HG03571 (cell line): ENCODE measurements at regions not wholly inside any gene's neighbourhood (a gene's known extent, or its start where the extent isn't known, plus 50 kb on each side); places are given as distances from the start of the nearest gene placed in this dataset.
"Not testable (repeated sequence)": the region's sequence is repeated elsewhere in the genome, so short reads cannot be mapped to it uniquely, and the experiment has no call there.

Experiments used
- ATAC-seq: cut with Tn5 transposase; IDR thresholded peaks from one replicate; pipeline ENCODE4 v1.9.1; 2021; ENCODE audit not compliant: unreplicated experiment

DNA sequence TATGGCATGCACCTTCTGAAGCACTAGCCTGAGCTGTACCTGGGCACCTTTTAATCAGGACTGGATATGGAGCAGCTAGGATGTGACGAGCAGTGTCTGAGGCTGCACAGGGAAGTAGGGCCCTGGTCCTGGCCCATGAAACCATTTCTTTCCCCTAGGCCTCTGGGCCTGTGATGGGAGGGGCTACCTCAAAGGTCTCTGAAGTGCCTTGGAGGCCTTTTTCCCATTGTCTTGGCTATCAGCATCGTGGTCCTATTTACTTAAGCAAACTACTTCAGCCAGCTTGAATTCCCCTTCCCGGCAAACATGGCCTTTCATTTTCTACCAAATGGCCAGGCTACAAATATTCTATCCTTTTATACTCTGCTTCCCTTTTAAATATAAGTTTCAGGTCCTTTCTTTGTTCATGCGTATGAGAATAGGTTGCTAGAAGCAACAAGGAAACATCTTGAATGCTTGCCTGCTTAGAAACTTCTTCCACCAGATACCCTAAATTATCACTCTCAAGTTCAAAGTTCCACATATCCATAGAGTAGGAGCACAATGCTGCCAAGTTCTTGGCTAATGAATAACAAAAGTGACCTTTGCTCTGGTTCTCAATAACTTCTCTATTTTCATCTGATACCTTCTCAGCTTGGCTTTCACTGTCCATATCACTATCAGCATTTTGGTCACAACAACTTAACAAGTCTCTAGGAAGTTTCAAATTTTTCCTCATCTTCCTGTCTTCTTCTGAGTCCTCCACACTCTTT is 673.1 kb downstream of the HTR1B start:
- ATAC-seq: no peak

DNA sequence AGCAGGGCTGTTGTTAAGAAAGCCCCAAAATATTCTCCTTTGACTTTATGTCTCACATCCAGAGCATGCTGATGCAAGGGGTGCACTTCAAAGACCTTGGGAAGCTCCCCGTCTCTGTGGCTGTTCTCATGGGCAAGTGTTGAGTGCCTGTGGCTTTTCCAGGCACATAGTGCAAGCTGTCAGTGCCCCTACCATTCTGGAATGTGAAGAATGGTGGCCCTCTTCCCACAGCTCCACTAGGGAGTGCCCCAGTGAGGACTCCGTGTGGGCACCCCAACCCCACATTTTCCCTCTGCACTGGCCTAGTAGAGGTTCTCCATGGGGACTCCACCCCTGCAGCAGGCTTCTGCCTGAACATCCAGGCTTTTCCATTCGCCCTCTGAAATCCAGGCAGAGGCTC is 673.7 kb downstream of the HTR1B start:
- no peak for ATAC-seq

DNA sequence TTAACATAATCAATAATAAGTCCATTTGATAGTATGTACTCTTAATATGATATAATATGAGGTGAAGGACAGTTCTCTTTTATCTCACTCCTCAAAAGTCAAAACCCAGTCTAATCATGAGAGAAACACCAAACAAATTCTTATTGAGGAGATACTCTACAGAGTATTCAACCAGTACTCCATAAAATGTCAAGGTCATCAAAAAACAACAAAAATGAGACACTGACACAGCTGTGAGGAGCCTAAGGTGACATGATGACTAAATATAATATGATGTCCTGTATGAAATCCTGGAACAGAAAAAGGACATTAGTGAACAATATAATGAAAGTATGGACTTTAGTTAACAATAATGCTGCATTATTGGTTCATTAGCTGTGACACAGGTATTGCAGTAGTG is 675.1 kb downstream of the HTR1B start:
- ATAC-seq: no peak

DNA sequence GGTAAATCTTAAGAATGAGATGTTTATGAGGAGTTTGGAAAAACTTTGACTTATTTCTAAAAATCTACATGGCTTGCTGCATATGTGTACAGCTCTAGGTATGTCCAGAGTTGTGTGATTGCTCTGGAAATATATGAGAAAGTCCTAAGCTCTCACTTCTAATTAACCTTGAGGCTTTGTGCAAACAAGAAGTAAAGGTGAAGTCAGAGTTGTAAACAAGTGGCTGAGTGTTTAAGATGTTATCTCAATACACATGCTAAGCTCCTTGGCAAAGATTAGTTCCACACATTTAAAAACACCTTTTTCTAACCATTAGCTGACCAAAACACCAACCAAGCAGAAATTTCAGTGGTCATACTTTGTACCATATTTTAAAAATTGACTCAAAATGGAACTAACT is 684.2 kb downstream of the HTR1B start:
- no peak for ATAC-seq

DNA sequence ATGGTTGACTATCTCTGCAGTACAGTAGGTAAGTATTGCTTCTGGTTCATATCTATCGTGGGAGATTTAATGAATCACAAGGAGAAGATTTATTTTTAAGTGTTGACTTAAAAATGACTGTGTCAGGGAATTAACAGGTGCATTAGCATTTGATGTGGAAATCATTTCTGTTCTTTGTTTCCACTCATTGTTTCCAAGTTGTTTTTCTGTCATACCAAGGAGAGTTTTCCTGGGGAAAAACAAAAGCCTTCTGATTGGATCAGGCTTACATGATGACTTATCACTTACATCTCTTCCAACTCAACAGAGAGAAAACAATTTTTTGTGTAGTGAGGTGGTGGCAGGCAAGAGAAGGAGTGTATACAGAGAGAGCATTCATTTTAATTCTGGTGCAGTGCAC is 686.4 kb downstream of the HTR1B start:
- no peak for ATAC-seq

DNA sequence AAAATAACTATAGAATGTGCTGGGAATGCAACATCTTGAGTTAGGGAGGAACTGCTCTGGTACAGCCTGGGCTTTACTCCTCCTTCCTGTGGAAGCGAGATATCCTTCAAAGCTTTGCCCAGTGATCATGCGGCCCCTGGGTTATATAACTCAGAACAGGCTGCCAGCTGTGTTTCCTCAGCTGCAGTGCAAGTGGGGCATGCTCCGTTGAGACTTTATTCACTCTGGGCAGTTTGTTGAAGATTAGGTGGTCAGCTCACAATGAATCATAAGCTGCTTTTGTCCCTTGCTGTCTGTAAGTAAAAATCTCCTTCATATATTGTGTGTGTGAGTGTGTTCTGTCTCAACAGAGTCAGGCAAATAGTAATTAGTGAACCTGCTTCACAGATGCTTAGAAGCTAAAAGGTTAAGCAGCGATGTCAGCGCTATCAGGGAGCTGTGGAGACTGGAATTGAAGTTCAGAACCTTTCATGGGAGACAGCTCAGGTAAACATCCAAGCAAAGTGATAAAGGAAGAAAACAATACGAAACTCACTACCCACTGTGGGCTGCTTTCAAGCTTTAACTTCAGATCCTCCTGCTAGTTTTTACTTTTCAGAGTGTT is 688.4 kb downstream of the HTR1B start:
- no peak for ATAC-seq

DNA sequence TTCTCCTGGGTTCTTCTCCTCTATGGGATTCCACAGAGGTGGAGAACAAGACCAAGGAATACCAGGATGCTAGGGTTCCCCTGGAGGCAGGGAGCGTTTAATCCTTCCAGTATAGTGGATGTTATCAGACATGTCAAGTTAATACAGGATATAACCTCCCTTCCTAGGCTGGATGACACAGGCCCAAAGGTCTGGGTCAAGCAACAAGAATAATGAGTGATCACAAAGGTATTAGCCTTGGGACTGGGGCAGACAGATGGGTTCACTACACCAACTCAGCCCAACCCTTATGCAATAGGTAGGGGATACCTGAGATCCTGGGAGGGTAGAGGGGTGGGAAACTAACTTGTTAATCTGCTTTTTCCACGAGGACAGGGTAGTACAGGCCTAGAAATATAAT is 690.3 kb downstream of the HTR1B start:
- no peak for ATAC-seq

DNA sequence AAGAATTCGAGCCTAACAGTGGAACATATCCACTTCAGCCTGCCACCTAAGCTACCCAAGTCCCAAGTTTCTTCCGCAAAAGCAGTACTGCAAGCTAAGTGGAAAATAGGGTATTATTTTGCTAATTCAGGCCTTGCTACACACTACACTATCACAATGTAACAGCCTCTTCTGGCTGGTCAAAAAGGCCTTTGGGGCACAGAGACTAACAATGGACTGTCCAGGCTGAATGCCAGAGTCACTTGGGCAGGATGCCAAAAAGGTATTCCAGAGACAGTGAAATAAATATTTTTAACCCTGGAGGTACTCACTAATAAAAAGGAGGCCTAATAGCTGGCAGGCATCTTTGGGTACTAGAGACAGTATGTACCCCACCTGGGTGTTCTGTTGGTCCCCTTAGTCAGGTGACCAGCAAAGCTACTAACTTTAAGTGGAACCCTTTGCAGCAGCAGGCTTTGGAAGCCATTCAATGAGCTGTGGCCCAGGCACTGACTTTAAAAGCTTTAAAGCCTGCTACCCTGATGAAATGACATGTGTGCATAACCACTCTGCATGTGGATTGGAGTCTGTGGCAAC is 692.1 kb downstream of the HTR1B start:
- ATAC-seq: no peak

DNA sequence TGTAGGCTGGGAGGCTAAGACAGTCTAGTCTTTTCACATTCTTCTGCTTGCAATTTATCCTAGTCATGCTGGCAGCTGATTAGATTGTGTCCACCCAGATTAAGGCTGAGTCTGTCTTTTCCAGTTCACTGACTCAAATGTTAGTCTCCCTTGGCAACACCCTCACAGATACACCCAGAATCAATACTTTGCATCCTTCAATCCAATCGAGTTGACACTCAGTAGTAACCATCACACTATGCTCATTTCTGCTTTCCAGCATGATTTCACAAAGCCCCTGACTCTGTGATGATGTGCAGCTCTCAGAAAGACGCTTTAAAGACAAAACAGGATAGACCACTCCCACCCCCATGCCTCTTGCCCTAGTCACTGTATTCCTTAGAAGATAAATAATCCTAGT is 693.0 kb downstream of the HTR1B start:
- ATAC-seq: no peak

DNA sequence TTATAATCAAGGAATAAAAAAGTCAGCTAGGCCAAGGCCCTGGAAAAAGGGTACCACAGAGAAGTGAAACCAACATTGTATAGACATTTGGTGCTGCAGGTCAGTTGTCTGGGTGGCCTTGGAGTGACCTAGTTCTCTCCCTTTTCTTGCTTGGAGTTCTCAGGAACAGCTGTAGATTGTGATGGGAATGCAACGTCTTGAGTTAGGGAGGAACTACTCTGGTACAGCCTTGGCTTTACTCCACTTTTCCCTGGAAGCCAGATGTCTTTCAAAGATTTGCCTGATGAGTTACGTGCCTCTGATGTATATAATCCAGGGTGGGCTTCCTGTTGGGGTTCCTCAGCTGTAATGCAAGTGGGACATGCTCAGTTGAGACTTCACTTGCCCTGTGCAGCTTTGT is 694.7 kb downstream of the HTR1B start:
- no peak for ATAC-seq

DNA sequence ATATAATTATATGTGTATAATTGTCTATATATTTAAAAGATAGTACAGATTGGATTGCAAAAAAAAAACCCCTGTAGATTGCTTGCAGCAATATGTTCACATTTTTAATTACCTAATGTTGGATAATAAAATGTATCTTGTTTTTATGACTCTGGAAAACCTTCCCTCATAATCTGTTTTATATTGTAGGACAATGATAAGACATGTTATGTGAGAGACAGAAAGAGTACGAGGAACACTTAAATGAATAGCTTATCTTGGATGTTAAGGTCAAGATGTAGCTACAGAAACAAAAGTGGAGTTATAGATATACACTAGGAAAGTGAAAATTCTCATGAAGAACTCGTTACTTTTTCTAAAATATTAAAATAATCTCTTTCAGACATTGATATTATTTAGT is 691.6 kb upstream of the IMPG1 start:
- no peak for ATAC-seq

DNA sequence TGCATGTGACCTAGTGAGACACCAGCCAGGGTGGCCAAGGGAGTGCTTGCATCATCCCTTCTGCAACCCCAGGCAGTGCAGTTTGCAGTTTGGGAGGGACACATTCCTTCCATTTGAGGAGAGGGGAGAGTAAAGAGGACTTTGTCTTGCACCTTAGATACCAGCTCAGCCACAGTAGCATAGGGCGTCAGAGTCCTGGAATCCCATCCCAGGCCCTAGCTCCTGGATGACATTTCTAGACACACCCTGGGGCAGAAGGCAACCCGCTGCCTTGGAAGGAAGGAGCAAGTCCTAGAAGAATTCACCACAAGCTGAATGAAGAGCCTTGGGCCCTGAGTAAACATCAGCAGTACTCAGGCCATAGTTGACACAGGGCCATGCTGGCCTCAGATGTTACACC is 680.4 kb upstream of the IMPG1 start:
- no peak for ATAC-seq

DNA sequence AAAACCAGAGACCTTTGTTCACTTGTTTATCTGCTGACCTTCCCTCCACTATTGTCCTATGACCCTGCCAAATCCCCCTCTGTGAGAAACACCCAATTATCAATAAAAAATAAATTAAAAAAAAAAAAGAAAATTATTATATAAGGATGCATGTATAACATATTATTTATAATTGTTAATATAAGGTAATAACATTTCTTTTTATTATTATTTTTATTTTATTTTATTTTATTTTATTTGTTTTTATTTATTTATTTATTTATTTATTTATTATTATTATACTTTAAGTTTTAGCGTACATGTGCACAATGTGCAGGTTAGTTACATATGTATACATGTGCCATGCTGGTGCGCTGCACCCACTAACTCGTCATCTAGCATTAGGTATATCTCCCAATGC is 672.9 kb upstream of the IMPG1 start:
- not testable (repeated sequence) for ATAC-seq

DNA sequence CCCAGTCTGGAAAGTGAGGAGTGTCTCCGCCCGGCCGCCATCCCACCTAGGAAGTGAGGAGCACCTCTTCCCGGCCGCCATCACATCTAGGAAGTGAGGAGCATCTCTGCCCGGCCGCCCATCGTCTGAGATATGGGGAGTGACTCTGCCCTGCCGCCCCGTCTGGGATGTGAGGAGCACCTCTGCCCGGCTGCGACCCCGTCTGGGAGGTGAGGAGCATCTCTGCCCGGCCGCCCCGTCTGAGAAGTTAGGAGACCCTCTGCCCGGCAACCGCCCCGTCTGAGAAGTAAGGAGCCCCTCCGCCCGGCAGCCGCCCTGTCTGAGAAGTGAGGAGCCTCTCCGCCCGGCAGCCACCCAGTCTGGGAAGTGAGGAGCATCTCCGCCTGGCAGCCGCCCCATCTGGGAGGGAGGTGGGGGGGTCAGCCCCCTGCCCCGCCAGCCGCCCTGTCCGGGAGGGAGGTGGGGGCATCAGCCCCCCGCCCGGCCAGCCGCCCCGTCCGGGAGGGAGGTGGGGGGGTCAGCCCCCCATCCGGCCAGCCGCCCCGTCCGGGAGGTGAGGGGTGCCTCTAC is 671.8 kb upstream of the IMPG1 start:
- ATAC-seq: not testable (repeated sequence)

DNA sequence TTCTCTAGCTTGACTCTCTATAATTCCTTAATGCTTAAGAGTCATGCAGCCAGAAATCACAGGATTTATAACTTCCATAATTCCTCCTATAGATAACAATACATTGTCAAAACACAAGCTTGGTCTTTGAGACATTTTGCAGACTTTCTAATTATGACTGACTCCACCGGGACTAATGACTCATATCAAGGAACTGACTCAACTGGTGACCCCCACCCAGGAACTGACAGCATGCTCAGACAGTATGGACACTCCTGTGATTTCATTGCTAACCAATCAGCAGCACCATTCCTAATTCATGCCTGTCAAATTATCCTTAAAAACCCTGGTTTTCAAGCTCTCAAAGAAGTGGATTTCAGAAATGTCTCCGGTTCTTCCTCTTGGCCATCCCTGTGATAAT is 670.5 kb upstream of the IMPG1 start:
- ATAC-seq: no peak

DNA sequence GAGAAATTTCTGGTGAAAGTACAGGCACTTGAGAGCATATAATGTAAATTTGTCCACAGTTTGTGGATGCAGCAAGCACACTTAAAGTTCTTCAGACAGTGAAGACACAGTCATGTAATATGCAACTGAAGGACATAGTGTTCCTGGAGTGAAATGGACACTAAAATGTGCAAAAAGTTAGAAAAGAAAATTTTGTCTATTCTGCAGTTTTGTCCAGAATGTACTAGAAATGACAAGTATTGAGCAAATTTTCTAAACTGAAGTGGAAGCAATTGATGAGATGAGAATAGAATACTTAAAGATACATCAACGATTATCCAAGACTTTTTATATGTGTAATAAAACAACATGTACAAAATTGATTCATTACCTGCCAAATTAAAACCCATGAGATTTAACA is 647.0 kb upstream of the IMPG1 start:
- ATAC-seq: no peak

DNA sequence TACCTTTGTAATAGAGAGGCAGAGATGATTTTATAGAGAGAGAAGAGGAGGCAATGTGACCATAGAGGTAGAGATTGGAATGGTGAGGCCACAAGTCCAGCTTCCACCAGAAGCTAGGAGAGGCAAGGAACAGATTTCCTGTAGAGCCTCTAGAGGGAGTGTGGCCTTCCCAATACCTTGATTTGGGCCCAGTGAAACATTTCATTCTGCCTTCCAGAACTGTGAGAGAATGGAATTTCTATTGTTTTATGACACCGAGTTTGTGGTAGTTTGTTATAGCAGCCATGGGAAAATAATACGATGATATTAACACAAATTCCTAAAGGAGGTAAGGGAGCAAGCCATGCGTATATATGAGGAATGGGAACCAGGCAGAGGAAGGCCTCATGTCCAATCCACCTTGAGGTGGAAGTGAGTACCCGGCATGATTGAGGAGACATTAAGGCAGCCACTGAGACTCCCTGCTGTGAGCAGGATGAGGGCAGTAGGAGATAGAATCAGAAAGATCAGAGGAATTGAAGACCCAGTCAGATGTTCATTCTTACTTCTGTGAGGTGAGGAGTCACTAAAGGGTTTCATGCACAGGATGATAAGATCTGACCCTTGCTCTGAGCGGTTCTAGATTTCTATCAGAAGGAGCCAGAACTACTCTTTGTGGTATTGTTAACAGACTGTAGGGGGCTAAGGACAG is 636.3 kb upstream of the IMPG1 start:
- no peak for ATAC-seq

DNA sequence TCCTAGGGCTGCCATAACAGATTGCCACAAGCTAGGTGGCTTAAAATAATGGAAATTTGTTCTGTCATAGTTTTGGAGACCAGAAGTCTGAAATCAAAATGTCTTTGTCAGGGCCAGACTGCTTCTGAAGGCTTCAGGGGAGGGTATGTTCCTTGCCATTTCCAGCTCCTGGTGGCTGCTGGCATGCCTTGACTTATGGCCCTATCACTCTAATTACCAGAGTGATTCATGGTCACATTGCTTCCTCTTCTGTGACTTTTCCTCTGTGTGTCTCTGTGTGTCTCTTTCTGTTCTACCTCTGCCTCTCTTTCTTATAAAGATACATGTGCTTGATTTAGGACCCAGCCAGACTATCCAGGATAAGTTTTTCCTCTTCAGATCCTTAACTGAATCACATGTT is 635.2 kb upstream of the IMPG1 start:
- ATAC-seq: no peak

DNA sequence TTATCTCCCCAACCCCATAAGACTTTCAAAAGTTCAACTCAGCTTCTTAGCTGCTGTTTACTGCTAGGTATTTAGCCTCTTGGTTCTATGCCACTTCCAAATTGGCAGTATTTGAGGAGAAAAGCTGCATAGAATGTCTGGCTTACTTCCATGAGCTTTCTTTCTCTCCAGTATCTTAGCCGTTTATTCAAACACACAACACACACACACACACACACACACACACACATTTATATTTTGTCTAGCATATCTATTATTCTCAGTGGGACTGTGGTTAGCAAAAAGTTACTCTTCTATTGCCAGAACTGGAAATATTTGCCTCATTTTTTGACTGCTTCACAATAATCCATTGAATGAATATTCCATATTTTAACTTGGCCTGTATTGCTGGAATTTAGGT is 634.2 kb upstream of the IMPG1 start:
- no peak for ATAC-seq

DNA sequence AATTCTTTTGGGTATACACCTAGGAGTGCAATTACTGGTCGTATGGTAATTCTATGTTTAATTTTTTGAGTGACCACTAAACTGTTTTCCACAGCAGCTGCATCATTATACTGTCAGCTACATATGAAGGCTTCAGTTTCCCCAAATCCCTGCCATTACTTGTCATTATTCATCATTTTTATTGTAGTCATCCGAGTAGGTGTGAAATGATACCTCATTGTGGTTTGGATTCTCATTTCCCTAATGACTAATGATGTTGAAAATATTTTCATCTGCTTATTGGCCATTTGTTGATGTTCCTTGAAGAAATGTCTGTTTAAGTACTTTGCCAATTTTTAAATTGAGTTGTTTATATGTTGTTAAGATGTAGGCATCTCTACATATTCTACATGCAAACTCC is 633.6 kb upstream of the IMPG1 start:
- ATAC-seq: no peak

DNA sequence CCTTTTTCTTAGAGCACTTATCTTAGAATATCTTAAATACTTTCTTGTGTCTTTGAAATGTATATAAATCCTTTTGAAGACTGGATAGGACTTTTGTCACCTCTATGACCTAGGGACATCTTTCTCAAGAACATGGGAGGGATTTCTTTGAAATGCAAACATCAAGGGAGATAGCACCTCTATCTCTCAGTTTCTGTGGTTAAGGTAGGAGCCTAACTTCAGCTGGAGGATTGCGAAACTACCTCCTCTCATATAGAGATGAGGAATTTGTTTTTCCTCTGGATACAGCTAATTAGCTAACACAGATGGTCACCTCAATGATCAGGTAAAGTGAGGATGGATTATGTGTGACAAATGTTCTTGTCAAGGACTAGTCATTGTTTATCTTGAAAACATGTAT is 631.3 kb upstream of the IMPG1 start:
- ATAC-seq: no peak

DNA sequence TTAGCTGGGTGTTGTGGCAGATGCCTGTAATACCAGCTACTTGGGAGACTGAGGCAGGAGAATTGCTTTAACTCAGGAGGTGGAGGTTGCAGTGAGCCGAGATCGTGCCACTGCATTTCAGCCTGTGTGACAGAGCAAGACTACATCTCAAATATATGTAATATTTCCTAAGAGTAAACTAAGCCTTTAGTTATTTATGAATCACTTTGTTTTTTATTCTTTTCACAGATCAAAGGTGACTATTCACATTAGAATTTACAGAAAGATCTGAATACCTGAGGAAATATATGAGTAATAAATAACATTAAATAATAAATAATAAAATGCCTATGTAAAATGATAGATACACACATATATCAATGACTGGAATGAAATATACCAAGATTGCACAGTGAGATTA is 630.8 kb upstream of the IMPG1 start:
- ATAC-seq: no peak
